RWPE2 (cell line): ENCODE measurements at regions not wholly inside any gene's neighbourhood (a gene's known extent, or its start where the extent isn't known, plus 50 kb on each side); places are given as distances from the start of the nearest gene placed in this dataset.

Source experiments
- ATAC-seq: fragments of 200-7000 bp; cut with Tn5 transposase; 3 replicates; pipeline ENCODE4 v1.9.1; 2021; ENCODE audit warnings: low read depth
- DNase-seq: peaks from one replicate; pipeline ENCODE4 v3.0.0-alpha.2; 2020; ENCODE audit warnings: low spot score
- H3K27ac ChIP-seq: fragments of 450-650 bp; 2 replicates; pipeline ENCODE4 v1.5.1; 2017; ENCODE audit warnings: mild to moderate bottlenecking; ENCODE audit not compliant: poor library complexity, severe bottlenecking
- H3K27me3 ChIP-seq: fragments of 250-450 bp; sonication (Bioruptor Pico); 2 replicates; pipeline ENCODE4 v1.5.1; 2021; ENCODE audit warnings: mild to moderate bottlenecking, moderate library complexity; ENCODE audit not compliant: insufficient read depth, poor library complexity, severe bottlenecking
- H3K36me3 ChIP-seq: fragments of 250-450 bp; sonication (Bioruptor Pico); 2 replicates; pipeline ENCODE4 v1.5.1; 2020; ENCODE audit warnings: low read depth, mild to moderate bottlenecking, moderate library complexity
- H3K4me1 ChIP-seq: fragments of 250-450 bp; sonication (Bioruptor Pico); 2 replicates; pipeline ENCODE4 v1.5.1; 2021; ENCODE audit warnings: mild to moderate bottlenecking, moderate library complexity; ENCODE audit not compliant: insufficient read depth, poor library complexity, severe bottlenecking
- H3K4me3 ChIP-seq: fragments of 250-450 bp; sonication (Bioruptor Pico); 2 replicates; pipeline ENCODE4 v1.5.1; 2021; ENCODE audit warnings: mild to moderate bottlenecking, moderate library complexity; ENCODE audit not compliant: severe bottlenecking
- H3K9me3 ChIP-seq: fragments of 250-450 bp; sonication (Bioruptor Pico); 2 replicates; pipeline ENCODE4 v1.5.1; 2021; ENCODE audit warnings: mild to moderate bottlenecking, moderate library complexity; ENCODE audit not compliant: severe bottlenecking
- TF ChIP-seq, protein P1 (sequence below): fragments of 450-650 bp; IDR thresholded peaks from one replicate; pipeline ENCODE4 v1.5.1; 2017; ENCODE audit warnings: mild to moderate bottlenecking, moderate library complexity; ENCODE audit not compliant: poor library complexity, severe bottlenecking

DNA sequence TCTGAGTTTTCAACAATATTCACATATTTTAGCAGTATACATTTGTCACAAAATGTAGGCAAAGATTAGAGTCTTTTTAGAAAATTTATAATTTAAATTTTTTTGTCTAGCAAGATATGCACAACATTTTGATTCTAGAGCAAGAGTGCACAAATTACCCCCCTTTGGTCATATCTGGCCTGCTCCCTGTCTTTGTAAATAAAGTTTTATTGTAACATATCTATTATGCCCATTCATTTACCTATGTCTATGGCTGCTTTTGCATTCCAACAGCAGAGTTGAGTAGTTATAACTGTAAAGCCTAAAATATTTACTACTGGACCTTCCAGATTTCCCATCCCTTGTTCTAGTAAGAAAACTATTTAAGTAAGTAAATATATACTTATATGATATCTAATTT, 430.7 kb downstream of the EDEM1 start:
- TF ChIP-seq, protein P1, sequence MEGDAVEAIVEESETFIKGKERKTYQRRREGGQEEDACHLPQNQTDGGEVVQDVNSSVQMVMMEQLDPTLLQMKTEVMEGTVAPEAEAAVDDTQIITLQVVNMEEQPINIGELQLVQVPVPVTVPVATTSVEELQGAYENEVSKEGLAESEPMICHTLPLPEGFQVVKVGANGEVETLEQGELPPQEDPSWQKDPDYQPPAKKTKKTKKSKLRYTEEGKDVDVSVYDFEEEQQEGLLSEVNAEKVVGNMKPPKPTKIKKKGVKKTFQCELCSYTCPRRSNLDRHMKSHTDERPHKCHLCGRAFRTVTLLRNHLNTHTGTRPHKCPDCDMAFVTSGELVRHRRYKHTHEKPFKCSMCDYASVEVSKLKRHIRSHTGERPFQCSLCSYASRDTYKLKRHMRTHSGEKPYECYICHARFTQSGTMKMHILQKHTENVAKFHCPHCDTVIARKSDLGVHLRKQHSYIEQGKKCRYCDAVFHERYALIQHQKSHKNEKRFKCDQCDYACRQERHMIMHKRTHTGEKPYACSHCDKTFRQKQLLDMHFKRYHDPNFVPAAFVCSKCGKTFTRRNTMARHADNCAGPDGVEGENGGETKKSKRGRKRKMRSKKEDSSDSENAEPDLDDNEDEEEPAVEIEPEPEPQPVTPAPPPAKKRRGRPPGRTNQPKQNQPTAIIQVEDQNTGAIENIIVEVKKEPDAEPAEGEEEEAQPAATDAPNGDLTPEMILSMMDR: no peak
- no peaks in the 10 kb centered on the region for H3K9me3 ChIP-seq
- H3K27ac ChIP-seq: no peak overlapping the region
- ATAC-seq (no peak), DNase-seq (no peak)
- no peaks in the 10 kb centered on the region for H3K27me3 ChIP-seq
- no peaks in the 10 kb centered on the region for H3K4me1 ChIP-seq
- H3K36me3 ChIP-seq: no peaks in the 10 kb centered on the region
- no peak overlapping the region for H3K4me3 ChIP-seq

DNA sequence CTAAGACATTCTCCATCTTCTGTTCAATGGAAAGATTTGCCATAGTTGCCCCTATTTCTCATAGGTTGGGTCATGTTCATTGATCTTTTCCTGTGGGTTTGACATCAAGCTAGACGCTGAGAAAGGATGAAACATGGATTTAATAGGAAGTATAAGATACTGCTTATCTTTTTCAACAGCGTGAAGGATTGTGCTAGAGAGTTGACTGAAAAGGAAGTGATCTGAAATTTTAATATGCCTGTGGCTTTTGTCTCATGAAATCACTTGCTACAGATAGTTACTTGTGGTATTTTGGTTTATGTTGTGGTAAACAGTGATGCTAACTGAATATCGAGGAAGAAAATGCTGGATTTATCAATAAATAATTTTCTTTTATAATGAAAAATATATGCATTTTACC, 442.9 kb downstream of the EDEM1 start:
- DNase-seq: no peak
- Histone ChIP-seq H3K9me3 (no peaks in the 10 kb centered on the region), H3K4me3 (no peak overlapping the region), H3K27me3 (no peaks in the 10 kb centered on the region), H3K36me3 (no peaks in the 10 kb centered on the region), H3K27ac (no peak overlapping the region), H3K4me1 (no peaks in the 10 kb centered on the region)
- TF ChIP-seq, protein P1: no peak
- ATAC-seq: no peak

DNA sequence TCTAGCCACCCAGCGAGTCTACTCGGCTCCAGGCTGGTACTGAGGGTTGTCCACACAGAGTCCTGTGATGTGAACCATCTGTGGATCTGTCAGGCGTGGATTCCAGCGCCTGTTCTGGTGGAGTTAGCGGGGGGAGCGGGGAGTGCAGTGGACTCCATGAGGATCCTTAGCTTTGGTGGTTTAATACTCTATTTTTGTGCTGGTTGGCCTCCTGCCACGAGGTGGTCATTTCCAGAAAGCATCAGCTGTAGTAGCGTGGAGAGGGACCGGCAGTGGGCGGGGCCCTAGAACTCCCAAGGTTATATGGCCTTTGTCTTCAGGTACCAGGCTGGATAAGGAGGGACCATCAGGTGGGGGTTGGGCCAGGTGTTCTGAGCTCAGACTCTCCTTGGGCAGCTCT, 446.5 kb downstream of the EDEM1 start:
- Histone ChIP-seq H3K4me1 (no peaks in the 10 kb centered on the region), H3K27me3 (no peaks in the 10 kb centered on the region), H3K36me3 (no peaks in the 10 kb centered on the region), H3K9me3 (no peaks in the 10 kb centered on the region), H3K4me3 (no peak overlapping the region), H3K27ac (no peak overlapping the region)
- TF ChIP-seq, protein P1: no peak
- ATAC-seq (no peak), DNase-seq (no peak)

DNA sequence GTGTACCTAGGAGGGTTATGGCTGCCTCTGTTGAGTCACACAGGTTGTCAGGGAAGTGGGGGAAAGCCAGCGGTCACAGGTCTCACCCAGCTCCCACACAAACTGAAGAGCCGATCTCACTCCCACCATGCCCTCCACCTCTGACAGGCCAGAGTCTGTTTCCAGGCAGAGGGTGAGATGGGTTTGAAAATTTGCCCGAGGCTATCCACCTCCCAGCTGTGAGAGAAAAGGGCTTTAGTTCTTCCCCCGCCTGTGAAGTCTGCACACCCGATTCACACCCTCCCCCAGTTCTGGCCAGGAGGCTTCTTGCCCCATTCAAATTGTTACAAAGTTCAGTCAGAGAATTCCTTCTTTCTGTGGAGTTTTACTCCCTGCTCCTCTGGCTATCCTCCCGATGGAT, 446.9 kb downstream of the EDEM1 start:
- H3K4me3 ChIP-seq: no peak overlapping the region
- no peaks in the 10 kb centered on the region for H3K27me3 ChIP-seq
- no peaks in the 10 kb centered on the region for H3K9me3 ChIP-seq
- no peak for ATAC-seq
- no peak for DNase-seq
- H3K4me1 ChIP-seq: no peaks in the 10 kb centered on the region
- TF ChIP-seq, protein P1: no peak
- H3K36me3 ChIP-seq: no peaks in the 10 kb centered on the region
- no peak overlapping the region for H3K27ac ChIP-seq

DNA sequence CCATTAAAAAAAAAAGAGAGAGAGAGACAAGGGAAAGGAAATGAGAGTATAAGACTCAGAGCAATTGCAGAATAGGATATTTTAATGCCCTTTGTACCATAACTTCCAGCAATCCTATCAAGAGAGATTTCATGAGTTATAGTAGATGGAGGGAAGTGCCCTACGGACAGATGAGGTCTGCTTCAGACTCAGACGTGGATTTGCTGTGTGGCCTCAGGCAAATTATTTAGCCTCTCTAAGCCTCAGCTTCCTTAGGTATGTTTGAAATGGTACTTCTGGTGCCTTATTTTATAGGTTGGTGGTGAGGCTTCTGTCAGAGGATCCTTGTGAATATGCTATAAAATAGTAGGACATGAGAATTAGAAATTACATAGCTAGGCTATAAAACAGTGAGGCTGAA, 448.2 kb downstream of the EDEM1 start:
- no peaks in the 10 kb centered on the region for H3K9me3 ChIP-seq
- no peaks in the 10 kb centered on the region for H3K27me3 ChIP-seq
- TF ChIP-seq, protein P1: no peak
- no peak overlapping the region for H3K4me3 ChIP-seq
- no peak overlapping the region for H3K27ac ChIP-seq
- no peaks in the 10 kb centered on the region for H3K36me3 ChIP-seq
- no peaks in the 10 kb centered on the region for H3K4me1 ChIP-seq
- DNase-seq: no peak
- no peak for ATAC-seq
